AG04450 (cell line): ENCODE measurements at regions not wholly inside any gene's neighbourhood (a gene's known extent, or its start where the extent isn't known, plus 50 kb on each side); places are given as distances from the start of the nearest gene placed in this dataset.
A peak's percentile ranks its signal among the peaks of the same experiment; 100 is the strongest.

Source experiments
- CTCF ChIA-PET: fragments of 300-600, 350-600 bp; formaldehyde crosslinking; extraction: SDS; loops from one replicate; lab custom pipeline; 2022; ENCODE audit warnings: antibody characterized with exemption, inconsistent platforms; lab: Charles Lee
- POLR2A ChIA-PET: fragments of 350-600 bp; formaldehyde crosslinking; extraction: SDS; loops from one replicate; lab custom pipeline; 2021; ENCODE audit warnings: antibody characterized with exemption, inconsistent platforms; lab: Yijun Ruan, JAX
- DNase-seq: peaks from one replicate; pipeline ENCODE4 v3.0.0-alpha.2; 2011; ENCODE audit warnings: low read depth, low spot score
- H3K27ac ChIP-seq: one replicate; pipeline ENCODE4 v1.5.1; 2012; ENCODE audit warnings: low read depth, low read length, control low read depth
- H3K27me3 ChIP-seq: one replicate; pipeline ENCODE4 v1.6.0; 2012; ENCODE audit warnings: low read length; ENCODE audit not compliant: control insufficient read depth, insufficient read depth
- H3K4me3 ChIP-seq: 2 replicates; pipeline ENCODE4 v1.5.1; 2011; ENCODE audit warnings: mild to moderate bottlenecking, low read depth, low read length, control low read depth
- H3K9me3 ChIP-seq: 2 replicates; pipeline ENCODE4 v1.5.1; 2012; ENCODE audit warnings: low read length; ENCODE audit not compliant: control insufficient read depth, insufficient read depth
- TF ChIP-seq, protein P1 (sequence below): IDR thresholded peaks from 2 replicates; pipeline ENCODE4 v1.5.1; 2011; ENCODE audit warnings: low read depth, low read length, control low read depth, inconsistent platforms

DNA sequence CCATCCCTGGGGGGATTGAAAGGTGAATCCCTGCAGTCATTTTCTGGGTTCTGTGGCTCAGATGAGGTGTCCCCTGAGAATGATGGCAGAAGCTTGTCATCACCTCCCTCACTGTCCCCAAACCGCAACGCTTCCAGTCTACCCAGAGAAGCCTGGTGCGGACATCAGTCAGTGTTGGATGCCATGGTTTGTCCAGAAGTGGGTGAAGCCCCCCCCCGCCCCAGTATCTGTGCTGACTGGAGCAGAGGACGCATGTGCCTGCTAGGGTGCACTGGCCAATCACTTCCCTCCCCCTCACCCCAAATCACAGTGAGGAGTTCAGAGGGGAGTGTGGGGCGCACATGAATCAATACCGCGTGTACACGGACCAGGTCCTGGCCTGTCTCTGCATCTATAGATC, 150.5 kb downstream of the TEX29 start:
- peaks cover 27% of the 10 kb centered on the region; the same call in 1 of the 2 replicates for H3K9me3 ChIP-seq
- peaks cover 4% of the 10 kb centered on the region for H3K27me3 ChIP-seq
- DNase-seq = no peak
- H3K4me3 ChIP-seq = no peak overlapping the region
- TF ChIP-seq, protein P1, sequence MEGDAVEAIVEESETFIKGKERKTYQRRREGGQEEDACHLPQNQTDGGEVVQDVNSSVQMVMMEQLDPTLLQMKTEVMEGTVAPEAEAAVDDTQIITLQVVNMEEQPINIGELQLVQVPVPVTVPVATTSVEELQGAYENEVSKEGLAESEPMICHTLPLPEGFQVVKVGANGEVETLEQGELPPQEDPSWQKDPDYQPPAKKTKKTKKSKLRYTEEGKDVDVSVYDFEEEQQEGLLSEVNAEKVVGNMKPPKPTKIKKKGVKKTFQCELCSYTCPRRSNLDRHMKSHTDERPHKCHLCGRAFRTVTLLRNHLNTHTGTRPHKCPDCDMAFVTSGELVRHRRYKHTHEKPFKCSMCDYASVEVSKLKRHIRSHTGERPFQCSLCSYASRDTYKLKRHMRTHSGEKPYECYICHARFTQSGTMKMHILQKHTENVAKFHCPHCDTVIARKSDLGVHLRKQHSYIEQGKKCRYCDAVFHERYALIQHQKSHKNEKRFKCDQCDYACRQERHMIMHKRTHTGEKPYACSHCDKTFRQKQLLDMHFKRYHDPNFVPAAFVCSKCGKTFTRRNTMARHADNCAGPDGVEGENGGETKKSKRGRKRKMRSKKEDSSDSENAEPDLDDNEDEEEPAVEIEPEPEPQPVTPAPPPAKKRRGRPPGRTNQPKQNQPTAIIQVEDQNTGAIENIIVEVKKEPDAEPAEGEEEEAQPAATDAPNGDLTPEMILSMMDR = no peak
- ChIA-PET POLR2A (no interaction called here), CTCF (no interaction called here)
- H3K27ac ChIP-seq = no peak overlapping the region

DNA sequence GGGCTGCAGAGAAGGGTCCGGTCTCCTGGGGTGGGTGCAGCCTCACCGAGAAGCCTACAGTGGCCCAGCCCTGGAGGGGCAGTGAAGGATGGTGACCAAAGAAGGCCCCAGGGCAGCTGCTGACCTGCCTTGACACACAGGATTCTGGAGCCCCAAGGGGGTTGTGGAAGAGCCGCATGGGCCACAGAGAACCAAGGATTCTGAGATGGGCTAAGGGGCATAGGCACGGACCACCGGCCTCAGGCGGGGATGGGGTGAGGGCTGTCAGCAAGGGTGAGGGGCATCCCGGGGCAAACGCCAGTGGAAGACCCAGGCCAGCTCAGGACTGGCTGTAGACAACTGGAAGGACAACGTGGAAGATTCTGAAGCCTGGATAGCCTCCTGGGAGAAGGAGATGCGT, 151.6 kb downstream of the TEX29 start:
- peaks cover 27% of the 10 kb centered on the region; the same call in 1 of the 2 replicates for H3K9me3 ChIP-seq
- no peak for DNase-seq
- no peak overlapping the region for H3K27ac ChIP-seq
- no peak overlapping the region for H3K4me3 ChIP-seq
- TF ChIP-seq, protein P1 = no peak
- ChIA-PET POLR2A (no interaction called here), CTCF (no interaction called here)
- H3K27me3 ChIP-seq = peaks cover 4% of the 10 kb centered on the region

- Histone ChIP-seq H3K4me3 (no peak overlapping the region), H3K9me3 (peaks cover 27% of the 10 kb centered on the region; the same call in 1 of the 2 replicates), H3K27ac (no peak overlapping the region), H3K27me3 (peaks cover 4% of the 10 kb centered on the region)
- no peak for DNase-seq
- POLR2A ChIA-PET = no interaction called here
- CTCF ChIA-PET = interaction anchor here (1.7 to 4.1 kb wide), 3 partner anchors 405 to 1134 kb away, joined by 3 to 63 read pairs (median 35); no protein-coding TSS in a partner anchor
- TF ChIP-seq, protein P1 = no peak
These were observed 152.4 kb downstream of the TEX29 start for GRCh38 chr13:111472559-111473460.

DNA sequence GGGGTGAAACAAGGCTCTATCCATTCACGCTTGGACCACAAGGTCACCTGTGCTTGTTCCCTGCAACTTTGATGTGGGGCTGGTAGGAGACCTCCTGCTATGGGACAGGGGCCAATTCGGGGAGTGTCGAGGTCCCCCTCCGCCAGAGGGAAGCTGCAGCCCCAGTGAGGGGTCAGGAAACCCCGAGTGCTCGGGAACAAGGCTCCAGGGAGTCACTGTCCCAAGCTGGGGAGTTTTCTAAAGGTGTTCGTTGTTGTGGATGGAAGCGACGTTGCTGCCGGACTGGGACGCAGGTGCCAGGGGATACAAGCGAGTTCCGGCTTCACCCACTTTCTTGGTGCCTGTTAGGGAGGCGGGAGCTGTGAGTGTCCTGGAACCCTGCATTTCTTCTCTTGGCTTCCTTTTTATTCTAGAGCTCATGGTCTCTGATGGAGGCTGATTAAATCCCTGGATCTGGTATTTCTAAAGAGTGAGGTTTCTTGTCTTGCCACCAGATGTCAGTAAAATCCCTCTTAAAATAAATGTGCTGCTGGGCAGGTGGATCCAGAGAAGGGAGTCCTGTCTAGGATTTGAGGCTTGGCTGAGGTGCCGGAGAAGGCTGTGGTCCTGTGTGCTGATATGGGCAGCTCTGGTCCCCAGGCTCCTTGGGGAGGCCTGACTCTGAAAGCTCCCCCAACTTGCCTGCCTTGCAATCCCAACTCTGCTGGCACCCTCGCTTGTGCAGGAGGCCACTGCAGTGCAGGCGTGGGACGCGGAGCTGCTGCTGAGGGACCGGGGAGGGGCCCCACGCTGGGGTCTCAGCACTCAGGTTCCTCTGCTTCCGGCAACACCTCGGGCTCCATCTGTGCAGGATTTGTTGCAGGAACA, 153.9 kb downstream of the TEX29 start:
- POLR2A ChIA-PET = no interaction called here
- CTCF ChIA-PET = interaction anchor here (0.6 to 4.1 kb wide), 10 partner anchors 9 to 1215 kb away, joined by 3 to 63 read pairs (median 3); partner anchors contain the start of gene ATP11A
- TF ChIP-seq, protein P1 = peak; percentile 55
- H3K27me3 ChIP-seq = peaks cover 4% of the 10 kb centered on the region
- DNase-seq = peak; percentile 2
- no peak overlapping the region for H3K4me3 ChIP-seq
- H3K27ac ChIP-seq = no peak overlapping the region
- peaks cover 21% of the 10 kb centered on the region; the same call in 1 of the 2 replicates for H3K9me3 ChIP-seq
